ENCODE measurements at regions not wholly inside any gene's neighbourhood (a gene's known extent, or its start where the extent isn't known, plus 50 kb on each side); places are given as distances from the start of the nearest gene placed in this dataset.

DNA sequence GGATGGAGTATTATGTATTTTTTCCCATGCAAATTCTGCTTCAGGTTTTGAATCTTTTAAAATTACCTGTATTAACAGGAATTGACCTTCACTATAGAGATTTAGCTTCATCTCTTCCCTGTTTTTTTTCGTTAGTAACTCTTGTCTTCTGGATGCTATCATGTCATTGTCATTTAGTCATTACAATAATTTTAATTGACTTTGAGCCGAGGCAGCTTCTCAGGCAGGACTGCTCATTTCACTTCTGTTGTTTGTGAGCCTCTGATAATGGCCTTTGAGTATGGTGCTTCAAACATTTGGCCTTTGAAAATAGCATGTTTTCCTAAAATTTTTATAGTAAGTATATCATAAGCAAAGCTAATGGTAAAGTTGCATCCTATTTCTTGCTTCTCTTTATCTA is 375.1 kb upstream of the MMS22L start:
- in situ Hi-C loops (cut with HindIII; ENCODE audit: low sequenced_read_pairs), result no loop called here
- DNase-seq (ENCODE audit: low spot score), result no peak

GRCh38 chr6:97663252-97663651 is 380.2 kb upstream of the MMS22L start:
- in situ Hi-C loops (cut with HindIII; ENCODE audit: low sequenced_read_pairs), result no loop called here

GRCh38 chr6:97665446-97665845 is 382.4 kb upstream of the MMS22L start:
- in situ Hi-C loops (cut with HindIII; ENCODE audit: low sequenced_read_pairs), result no loop called here
- no peak for DNase-seq (ENCODE audit: low spot score)

More at GRCh38 chr6:97663252-97663651, 380.2 kb upstream of the MMS22L start:
- DNase-seq (ENCODE audit: low spot score), result no peak

DNA sequence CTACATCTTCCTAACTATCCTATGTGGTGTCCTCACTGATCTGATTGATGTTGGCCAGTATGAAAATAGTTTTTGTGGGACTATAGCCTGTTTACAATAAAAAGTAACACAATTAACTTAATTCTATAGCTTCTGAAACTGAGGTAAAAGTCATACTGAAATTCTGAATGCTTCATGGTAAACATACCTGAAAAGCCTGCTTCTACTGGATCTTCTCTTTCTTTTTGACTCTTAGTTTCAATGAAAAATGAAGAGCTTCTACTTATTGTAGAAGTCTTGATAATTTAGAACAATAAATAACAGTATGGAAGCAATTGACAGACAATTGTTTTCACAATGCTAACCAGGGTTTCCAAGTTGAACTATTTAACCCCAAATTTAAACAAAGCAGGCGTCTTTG is 383.9 kb upstream of the MMS22L start:
- in situ Hi-C loops (cut with HindIII; ENCODE audit: low sequenced_read_pairs), result no loop called here
- DNase-seq (ENCODE audit: low spot score), result no peak

DNA sequence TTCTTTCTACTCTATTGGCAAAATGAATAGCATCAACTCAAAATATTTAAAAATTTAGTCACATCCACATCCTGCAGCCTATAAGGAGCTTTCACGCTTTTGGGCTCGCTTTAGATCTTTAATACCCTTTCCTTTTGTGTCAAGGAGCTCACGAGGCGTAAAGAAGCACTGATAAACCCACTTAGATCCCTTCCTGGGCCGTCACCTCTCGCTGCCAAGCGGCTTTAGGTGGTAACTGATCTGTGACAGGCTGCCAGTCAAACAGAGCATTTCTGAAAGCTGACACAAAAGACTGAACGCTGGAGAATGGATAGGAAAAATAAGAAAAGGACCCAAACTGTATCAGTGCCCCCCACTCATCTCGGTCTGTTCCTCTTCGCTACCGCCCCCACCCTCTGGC is 385.7 kb upstream of the MMS22L start:
- in situ Hi-C loops (cut with HindIII; ENCODE audit: low sequenced_read_pairs), result no loop called here
- no peak for DNase-seq (ENCODE audit: low spot score)

DNA sequence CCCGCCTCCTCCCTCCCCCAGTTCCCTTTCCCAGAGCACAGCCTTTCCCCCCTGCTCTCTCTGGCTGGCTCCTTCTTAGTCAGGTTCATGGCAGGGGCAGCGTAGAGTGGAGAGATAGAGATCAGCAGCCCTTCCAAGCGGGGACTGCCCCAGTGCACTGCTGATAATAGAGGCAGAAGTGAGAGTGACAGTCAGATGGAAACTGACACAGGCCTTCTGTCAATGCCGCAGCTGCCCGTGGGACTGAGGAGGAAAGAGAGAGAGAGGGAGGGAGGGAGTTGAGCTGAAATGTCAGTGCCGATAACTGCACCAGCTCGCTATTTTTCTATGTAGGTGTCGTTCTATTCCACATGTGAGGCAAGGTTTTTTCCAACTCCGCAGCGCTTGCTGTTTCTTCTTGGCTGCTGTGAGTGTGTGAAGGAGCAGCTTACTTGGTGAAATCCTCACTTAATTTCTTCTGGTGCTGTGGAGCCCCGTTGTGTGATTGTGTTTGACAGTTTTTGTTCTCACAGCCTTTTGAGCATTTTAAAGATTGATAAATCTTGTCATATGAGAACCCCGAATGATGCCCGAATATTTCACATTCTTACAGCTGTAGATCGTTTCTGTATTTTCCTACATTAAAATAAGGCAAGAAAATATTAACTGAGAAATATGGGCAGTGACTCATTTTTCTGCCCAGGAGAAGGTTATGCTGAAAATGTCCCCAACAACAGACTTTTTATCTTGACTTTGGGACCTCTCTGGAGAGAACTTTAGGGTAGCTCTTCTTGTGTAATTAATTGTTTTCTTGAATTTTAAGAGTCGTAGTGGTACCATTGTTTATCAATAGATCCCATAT is 386.4 kb upstream of the MMS22L start:
- in situ Hi-C loops (cut with HindIII; ENCODE audit: low sequenced_read_pairs), result no loop called here
- DNase-seq (ENCODE audit: low spot score), result peak; percentile 20

GRCh38 chr6:97674802-97675201 is 391.8 kb upstream of the MMS22L start:
- no peak for DNase-seq (ENCODE audit: low spot score)
- in situ Hi-C loops (cut with HindIII; ENCODE audit: low sequenced_read_pairs), result no loop called here

- in situ Hi-C loops (cut with HindIII; ENCODE audit: low sequenced_read_pairs), result no loop called here
- no peak for DNase-seq (ENCODE audit: low spot score)
Observed at GRCh38 chr6:97677626-97678025, 394.6 kb upstream of the MMS22L start.

DNA sequence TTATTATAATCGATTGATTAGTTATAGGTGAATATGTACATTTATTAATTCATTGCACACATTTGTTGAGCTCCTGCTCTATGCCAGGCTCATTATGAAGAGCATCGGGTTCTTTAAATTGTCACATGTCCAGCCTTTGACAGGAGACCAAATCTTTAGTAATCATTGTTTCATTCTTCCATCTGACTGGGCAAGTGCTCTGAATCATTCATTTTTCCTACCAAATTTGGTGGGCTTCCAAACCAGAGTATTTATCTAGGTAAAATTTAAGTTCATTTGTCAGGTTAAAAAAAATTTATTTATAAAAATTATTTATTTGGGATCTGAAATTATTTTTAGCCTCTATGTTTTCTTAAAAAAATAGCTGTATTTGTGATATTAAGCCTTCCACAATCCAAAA is 404.9 kb upstream of the MMS22L start:
- in situ Hi-C loops (cut with HindIII; ENCODE audit: low sequenced_read_pairs), result no loop called here
- DNase-seq (ENCODE audit: low spot score), result no peak

GRCh38 chr6:97689078-97689754 is 406.2 kb upstream of the MMS22L start:
- in situ Hi-C loops (cut with HindIII; ENCODE audit: low sequenced_read_pairs), result no loop called here
- no peak for DNase-seq (ENCODE audit: low spot score)

- in situ Hi-C loops (cut with HindIII; ENCODE audit: low sequenced_read_pairs), result no loop called here
Observed at GRCh38 chr6:97697456-97697855, 414.4 kb upstream of the MMS22L start.

GRCh38 chr6:97701801-97702200 is 418.8 kb upstream of the MMS22L start:
- DNase-seq (ENCODE audit: low spot score), result no peak
- in situ Hi-C loops (cut with HindIII; ENCODE audit: low sequenced_read_pairs), result no loop called here

More at GRCh38 chr6:97697456-97697855, 414.4 kb upstream of the MMS22L start:
- DNase-seq (ENCODE audit: low spot score), result no peak

GRCh38 chr6:97702248-97702647 is 419.2 kb upstream of the MMS22L start:
- no peak for DNase-seq (ENCODE audit: low spot score)
- in situ Hi-C loops (cut with HindIII; ENCODE audit: low sequenced_read_pairs), result no loop called here

- in situ Hi-C loops (cut with HindIII; ENCODE audit: low sequenced_read_pairs), result no loop called here
- DNase-seq (ENCODE audit: low spot score), result no peak
Observed at GRCh38 chr6:97703661-97704060, 420.6 kb upstream of the MMS22L start.

GRCh38 chr6:97705568-97705967 is 422.6 kb upstream of the MMS22L start:
- DNase-seq (ENCODE audit: low spot score), result no peak
- in situ Hi-C loops (cut with HindIII; ENCODE audit: low sequenced_read_pairs), result no loop called here

DNA sequence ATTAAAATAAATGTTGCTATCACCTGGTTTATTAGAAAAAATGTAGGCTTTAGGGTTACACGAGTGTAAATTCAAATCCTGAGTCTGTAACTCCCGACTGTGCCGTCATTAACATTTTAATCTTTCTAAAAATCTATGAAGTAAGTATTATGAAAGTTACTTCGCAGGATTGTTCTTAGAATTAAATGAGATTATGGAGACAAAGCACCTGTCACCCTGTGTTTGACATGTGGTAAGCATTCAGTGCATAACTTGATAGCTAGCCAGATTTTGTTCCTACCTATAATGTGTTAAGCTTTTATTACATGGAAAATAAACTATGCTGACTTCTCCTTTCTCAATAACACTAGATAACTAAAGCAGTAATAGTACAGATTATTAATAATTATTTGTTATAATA is 429.7 kb upstream of the MMS22L start:
- no peak for DNase-seq (ENCODE audit: low spot score)
- in situ Hi-C loops (cut with HindIII; ENCODE audit: low sequenced_read_pairs), result no loop called here

DNA sequence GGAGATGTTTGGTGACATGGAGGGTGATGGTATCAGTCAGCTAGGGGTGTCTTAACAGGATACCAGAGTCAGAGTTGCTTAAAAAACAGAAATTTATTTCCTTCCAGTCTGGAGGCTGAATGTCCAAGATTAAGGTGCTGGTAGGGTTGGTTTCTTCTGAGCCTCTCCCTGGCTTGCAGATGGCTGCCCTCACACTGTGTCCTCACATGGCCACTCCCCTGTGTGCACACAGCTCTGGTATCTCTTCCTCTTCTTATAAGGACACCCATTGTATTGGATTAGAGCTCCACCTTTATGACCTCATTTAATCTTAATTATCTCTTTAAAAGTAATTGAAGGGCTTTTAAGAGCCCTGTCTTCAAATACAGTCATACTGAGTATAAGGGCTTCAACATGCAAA is 431.8 kb upstream of the MMS22L start:
- in situ Hi-C loops (cut with HindIII; ENCODE audit: low sequenced_read_pairs), result no loop called here
- no peak for DNase-seq (ENCODE audit: low spot score)

- in situ Hi-C loops (cut with HindIII; ENCODE audit: low sequenced_read_pairs), result no loop called here
- DNase-seq (ENCODE audit: low spot score), result no peak
Observed at GRCh38 chr6:97717086-97717485, 434.1 kb upstream of the MMS22L start.

DNA sequence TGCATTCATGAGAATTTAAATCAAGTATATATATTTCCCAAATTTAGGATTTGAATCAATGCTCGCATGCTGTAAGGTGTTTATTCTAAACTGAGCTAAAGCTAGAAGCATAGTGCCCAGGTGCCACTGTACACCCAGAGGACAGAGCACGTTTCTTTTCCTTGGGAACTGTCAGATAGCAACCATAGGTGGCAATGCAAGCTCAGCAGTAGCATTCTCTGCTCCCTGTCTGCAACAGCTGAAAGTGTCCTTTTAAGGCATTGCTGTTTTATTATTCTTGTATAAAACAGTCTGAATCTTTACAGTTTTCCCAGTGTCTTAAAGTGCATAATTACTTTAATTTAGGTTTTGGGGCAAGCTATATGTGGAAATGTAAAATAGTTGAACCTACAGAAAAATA is 443.4 kb upstream of the MMS22L start:
- in situ Hi-C loops (cut with HindIII; ENCODE audit: low sequenced_read_pairs), result no loop called here
- DNase-seq (ENCODE audit: low spot score), result no peak

DNA sequence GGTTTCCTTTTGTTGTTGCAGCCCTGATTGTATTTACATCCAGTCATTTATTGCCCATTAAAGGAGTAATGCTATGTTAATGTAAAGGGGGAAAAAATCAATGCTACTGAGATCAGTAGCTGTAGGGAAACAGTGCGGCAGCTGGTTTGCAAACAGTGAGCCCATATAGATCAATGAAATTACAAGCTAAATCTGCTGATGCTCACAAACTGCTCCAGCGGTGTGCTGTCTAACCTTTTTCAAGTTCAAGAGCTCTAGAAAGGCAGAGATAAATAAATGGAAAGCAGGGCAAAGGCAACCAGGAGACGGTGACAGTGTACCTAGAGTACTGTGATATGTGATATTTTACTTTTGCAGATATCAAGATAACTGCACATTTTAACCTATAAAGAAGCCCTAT is 449.0 kb upstream of the MMS22L start:
- in situ Hi-C loops (cut with HindIII; ENCODE audit: low sequenced_read_pairs), result no loop called here
- no peak for DNase-seq (ENCODE audit: low spot score)

GRCh38 chr6:97757575-97757974 is 474.6 kb upstream of the MMS22L start:
- in situ Hi-C loops (cut with HindIII; ENCODE audit: low sequenced_read_pairs), result no loop called here
- DNase-seq (ENCODE audit: low spot score), result no peak
